ENCODE measurements at regions not wholly inside any gene's neighbourhood (a gene's known extent, or its start where the extent isn't known, plus 50 kb on each side); places are given as distances from the start of the nearest gene placed in this dataset.
"Not testable (repeated sequence)": the region's sequence is repeated elsewhere in the genome, so short reads cannot be mapped to it uniquely, and the experiment has no call there.

GRCh38 chr5:106543330-106543729, 1127.4 kb downstream of the EFNA5 start:
- no peak for DNase-seq (ENCODE audit: low read depth, low spot score)
- no peak overlapping the region for H3K27ac ChIP-seq

GRCh38 chr5:106530150-106530549, 1140.6 kb downstream of the EFNA5 start:
- no peak overlapping the region for H3K27ac ChIP-seq

GRCh38 chr5:106525438-106525837, 1145.3 kb downstream of the EFNA5 start:
- no peak overlapping the region for H3K27ac ChIP-seq
- no peak for DNase-seq (ENCODE audit: low read depth, low spot score)

More at GRCh38 chr5:106530150-106530549, 1140.6 kb downstream of the EFNA5 start:
- no peak for DNase-seq (ENCODE audit: low read depth, low spot score)

GRCh38 chr5:106523852-106524251, 1146.9 kb downstream of the EFNA5 start:
- H3K27ac ChIP-seq = peak overlapping the region; percentile 74
- DNase-seq (ENCODE audit: low read depth, low spot score) = no peak

GRCh38 chr5:106522296-106522695, 1148.4 kb downstream of the EFNA5 start:
- no peak for DNase-seq (ENCODE audit: low read depth, low spot score)
- peak overlapping the region; percentile 74 for H3K27ac ChIP-seq

- peak overlapping the region; percentile 74 for H3K27ac ChIP-seq
- DNase-seq (ENCODE audit: low read depth, low spot score) = peak; percentile 69
These were observed 1149.0 kb downstream of the EFNA5 start for GRCh38 chr5:106521701-106522100.

- no peak for DNase-seq (ENCODE audit: low read depth, low spot score)
- peak overlapping the region; percentile 7 for H3K27ac ChIP-seq
These were observed 1160.4 kb downstream of the EFNA5 start for GRCh38 chr5:106510321-106510720.

GRCh38 chr5:106508894-106509293, 1161.8 kb downstream of the EFNA5 start:
- no peak overlapping the region for H3K27ac ChIP-seq
- DNase-seq (ENCODE audit: low read depth, low spot score) = no peak

- no peak for DNase-seq (ENCODE audit: low read depth, low spot score)
These were observed 1176.8 kb downstream of the EFNA5 start for GRCh38 chr5:106493910-106494309.

GRCh38 chr5:106489004-106489403, 1181.7 kb downstream of the EFNA5 start:
- DNase-seq (ENCODE audit: low read depth, low spot score) = no peak
- no peak overlapping the region for H3K27ac ChIP-seq

More at GRCh38 chr5:106493910-106494309, 1176.8 kb downstream of the EFNA5 start:
- no peak overlapping the region for H3K27ac ChIP-seq

GRCh38 chr5:106488407-106488806, 1182.3 kb downstream of the EFNA5 start:
- no peak for DNase-seq (ENCODE audit: low read depth, low spot score)
- no peak overlapping the region for H3K27ac ChIP-seq

GRCh38 chr5:106481374-106481773, 1189.4 kb downstream of the EFNA5 start:
- H3K27ac ChIP-seq = no peak overlapping the region
- no peak for DNase-seq (ENCODE audit: low read depth, low spot score)

- no peak for DNase-seq (ENCODE audit: low read depth, low spot score)
These were observed 1194.1 kb downstream of the EFNA5 start for GRCh38 chr5:106476630-106477029.

GRCh38 chr5:106474066-106474465, 1196.7 kb downstream of the EFNA5 start:
- H3K27ac ChIP-seq = no peak overlapping the region
- no peak for DNase-seq (ENCODE audit: low read depth, low spot score)

More at GRCh38 chr5:106476630-106477029, 1194.1 kb downstream of the EFNA5 start:
- H3K27ac ChIP-seq = no peak overlapping the region

- no peak overlapping the region for H3K27ac ChIP-seq
- DNase-seq (ENCODE audit: low read depth, low spot score) = no peak
These were observed 1211.2 kb downstream of the EFNA5 start for GRCh38 chr5:106459541-106459940.

GRCh38 chr5:106454651-106455415, 1215.9 kb downstream of the EFNA5 start:
- H3K27ac ChIP-seq = peak overlapping the region; percentile 90
- peak; percentile 93 for DNase-seq (ENCODE audit: low read depth, low spot score)

GRCh38 chr5:106454050-106454449, 1216.7 kb downstream of the EFNA5 start:
- H3K27ac ChIP-seq = peak overlapping the region; percentile 90
- no peak for DNase-seq (ENCODE audit: low read depth, low spot score)

- no peak for DNase-seq (ENCODE audit: low read depth, low spot score)
- H3K27ac ChIP-seq = no peak overlapping the region
These were observed 1218.7 kb downstream of the EFNA5 start for GRCh38 chr5:106451998-106452397.

GRCh38 chr5:106443746-106444145, 1227.0 kb downstream of the EFNA5 start:
- H3K27ac ChIP-seq = no peak overlapping the region
- DNase-seq (ENCODE audit: low read depth, low spot score) = peak; percentile 31

- no peak overlapping the region for H3K27ac ChIP-seq
- no peak for DNase-seq (ENCODE audit: low read depth, low spot score)
These were observed 1235.6 kb downstream of the EFNA5 start for GRCh38 chr5:106435185-106435584.

GRCh38 chr5:106430733-106431132, 1240.0 kb downstream of the EFNA5 start:
- not testable (repeated sequence) for H3K27ac ChIP-seq; DNase-seq (ENCODE audit: low read depth, low spot score)
